Osteocyte (in vitro differentiated cells): ENCODE measurements at regions not wholly inside any gene's neighbourhood (a gene's known extent, or its start where the extent isn't known, plus 50 kb on each side); places are given as distances from the start of the nearest gene placed in this dataset.
"Not testable (repeated sequence)": the region's sequence is repeated elsewhere in the genome, so short reads cannot be mapped to it uniquely, and the experiment has no call there.

Experiments used
- DNase-seq: peaks from one replicate; pipeline ENCODE4 v3.0.0; 2021; ENCODE audit warnings: mixed read lengths; ENCODE audit not compliant: unreplicated experiment; ENCODE audit errors: extremely low spot score
- H3K27ac Mint-ChIP-seq: one replicate; pipeline ENCODE4 v1.8.0; 2021; ENCODE audit warnings: mild to moderate bottlenecking, mixed read lengths; ENCODE audit not compliant: unreplicated experiment
- H3K27me3 Mint-ChIP-seq: one replicate; pipeline ENCODE4 v1.8.0; 2021; ENCODE audit warnings: mixed read lengths; ENCODE audit not compliant: unreplicated experiment
- H3K36me3 Mint-ChIP-seq: one replicate; pipeline ENCODE4 v1.8.0; 2021; ENCODE audit warnings: mixed read lengths; ENCODE audit not compliant: unreplicated experiment
- H3K4me1 Mint-ChIP-seq: one replicate; pipeline ENCODE4 v1.8.0; 2021; ENCODE audit warnings: mixed read lengths; ENCODE audit not compliant: unreplicated experiment
- H3K4me3 Mint-ChIP-seq: one replicate; pipeline ENCODE4 v1.8.0; 2021; ENCODE audit warnings: mild to moderate bottlenecking, moderate library complexity, mixed read lengths; ENCODE audit not compliant: unreplicated experiment
- H3K9me3 Mint-ChIP-seq: one replicate; pipeline ENCODE4 v1.8.0; 2021; ENCODE audit warnings: mixed read lengths; ENCODE audit not compliant: unreplicated experiment
- TF ChIP-seq, protein P1 (sequence below): fragments of 200-600 bp; sonication (generic); IDR thresholded peaks from 2 replicates; pipeline ENCODE4 v1.5.0; 2021; ENCODE audit warnings: antibody characterized with exemption, mild to moderate bottlenecking, moderate library complexity

DNA sequence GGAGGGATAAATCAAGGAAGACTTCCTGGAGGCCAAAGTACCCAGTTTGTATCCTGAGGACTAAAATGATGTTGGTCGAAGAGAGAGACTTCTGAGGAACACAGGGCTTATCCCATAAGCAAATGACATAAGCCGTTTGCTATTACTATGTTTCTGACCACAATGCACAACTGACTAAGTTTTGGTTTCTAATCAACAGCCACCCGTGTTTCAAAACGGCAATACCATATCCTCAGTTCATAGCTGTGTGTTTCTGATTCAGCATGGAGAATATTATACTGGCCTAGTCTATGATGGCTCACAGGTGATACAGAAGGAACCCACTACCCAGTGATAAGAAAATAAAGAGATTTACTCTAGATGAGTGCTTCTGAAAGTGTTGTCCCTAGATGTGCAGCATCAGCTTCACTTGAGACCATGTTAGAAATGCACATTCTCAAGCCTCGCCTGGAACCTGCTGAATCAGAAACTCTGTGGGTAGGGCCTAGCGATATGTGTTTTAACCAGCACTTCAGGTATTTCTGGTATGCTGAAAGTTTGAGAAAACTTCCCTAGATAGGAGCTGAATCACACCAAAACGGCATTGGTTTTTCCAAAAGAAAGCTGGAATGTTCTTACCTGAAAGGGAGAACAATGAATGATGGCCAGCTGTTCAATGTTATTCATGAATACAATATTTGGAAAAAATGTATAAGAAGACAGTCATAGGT, 639.7 kb upstream of the NR2F2 start:
- Mint-ChIP-seq H3K4me3 (no peak overlapping the region), H3K4me1 (no peaks in the 10 kb centered on the region), H3K9me3 (peaks cover 31% of the 10 kb centered on the region), H3K36me3 (peaks cover 16% of the 10 kb centered on the region), H3K27ac (no peak overlapping the region), H3K27me3 (no peaks in the 10 kb centered on the region)
- TF ChIP-seq, protein P1, sequence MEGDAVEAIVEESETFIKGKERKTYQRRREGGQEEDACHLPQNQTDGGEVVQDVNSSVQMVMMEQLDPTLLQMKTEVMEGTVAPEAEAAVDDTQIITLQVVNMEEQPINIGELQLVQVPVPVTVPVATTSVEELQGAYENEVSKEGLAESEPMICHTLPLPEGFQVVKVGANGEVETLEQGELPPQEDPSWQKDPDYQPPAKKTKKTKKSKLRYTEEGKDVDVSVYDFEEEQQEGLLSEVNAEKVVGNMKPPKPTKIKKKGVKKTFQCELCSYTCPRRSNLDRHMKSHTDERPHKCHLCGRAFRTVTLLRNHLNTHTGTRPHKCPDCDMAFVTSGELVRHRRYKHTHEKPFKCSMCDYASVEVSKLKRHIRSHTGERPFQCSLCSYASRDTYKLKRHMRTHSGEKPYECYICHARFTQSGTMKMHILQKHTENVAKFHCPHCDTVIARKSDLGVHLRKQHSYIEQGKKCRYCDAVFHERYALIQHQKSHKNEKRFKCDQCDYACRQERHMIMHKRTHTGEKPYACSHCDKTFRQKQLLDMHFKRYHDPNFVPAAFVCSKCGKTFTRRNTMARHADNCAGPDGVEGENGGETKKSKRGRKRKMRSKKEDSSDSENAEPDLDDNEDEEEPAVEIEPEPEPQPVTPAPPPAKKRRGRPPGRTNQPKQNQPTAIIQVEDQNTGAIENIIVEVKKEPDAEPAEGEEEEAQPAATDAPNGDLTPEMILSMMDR = no peak
- no peak for DNase-seq

DNA sequence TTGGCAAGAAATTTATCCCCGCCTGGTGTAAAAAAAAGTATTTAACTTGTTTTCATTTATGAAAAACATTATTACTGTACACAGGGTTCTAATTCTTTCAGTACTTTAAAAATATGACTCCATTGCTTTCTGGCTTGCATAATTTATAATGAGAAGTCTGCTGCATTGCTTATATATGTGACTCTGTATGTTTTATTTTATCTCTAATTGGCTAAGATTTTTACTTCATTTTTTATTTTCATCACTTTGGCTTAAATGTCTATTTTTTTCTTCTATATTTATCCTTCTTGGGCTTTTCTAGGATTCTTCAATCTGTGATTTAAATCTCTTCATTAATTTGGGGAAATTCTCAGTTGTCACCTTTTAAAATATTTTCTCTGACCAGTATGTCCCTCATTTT, 636.6 kb upstream of the NR2F2 start:
- no peaks in the 10 kb centered on the region for H3K27me3 Mint-ChIP-seq
- no peaks in the 10 kb centered on the region for H3K4me1 Mint-ChIP-seq
- H3K9me3 Mint-ChIP-seq = peaks cover 41% of the 10 kb centered on the region
- no peak overlapping the region for H3K4me3 Mint-ChIP-seq
- TF ChIP-seq, protein P1 = no peak
- DNase-seq = no peak
- H3K36me3 Mint-ChIP-seq = peaks cover 16% of the 10 kb centered on the region
- no peak overlapping the region for H3K27ac Mint-ChIP-seq

DNA sequence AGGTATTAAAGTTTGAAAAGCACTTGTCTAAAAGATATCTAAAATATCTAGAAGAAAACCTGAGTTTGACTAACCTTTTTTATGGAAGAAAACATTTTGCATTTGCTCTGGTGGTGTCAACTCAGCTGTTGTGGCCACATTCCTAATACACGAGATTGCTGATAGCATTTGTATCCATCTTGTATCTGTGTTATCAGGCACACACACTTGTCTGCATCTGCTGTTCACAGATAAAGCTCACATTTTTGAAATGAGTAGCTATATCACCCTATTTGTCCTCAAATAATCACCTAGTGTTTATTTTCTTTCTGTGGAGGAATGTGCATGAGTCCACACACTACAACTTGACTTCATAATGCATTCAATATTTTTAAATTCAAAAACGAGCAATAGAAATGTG, 632.3 kb upstream of the NR2F2 start:
- no peak for DNase-seq
- H3K27me3 Mint-ChIP-seq = no peaks in the 10 kb centered on the region
- H3K4me3 Mint-ChIP-seq = no peak overlapping the region
- H3K4me1 Mint-ChIP-seq = no peaks in the 10 kb centered on the region
- peaks cover 31% of the 10 kb centered on the region for H3K36me3 Mint-ChIP-seq
- H3K27ac Mint-ChIP-seq = no peak overlapping the region
- TF ChIP-seq, protein P1 = no peak
- H3K9me3 Mint-ChIP-seq = peaks cover 60% of the 10 kb centered on the region

DNA sequence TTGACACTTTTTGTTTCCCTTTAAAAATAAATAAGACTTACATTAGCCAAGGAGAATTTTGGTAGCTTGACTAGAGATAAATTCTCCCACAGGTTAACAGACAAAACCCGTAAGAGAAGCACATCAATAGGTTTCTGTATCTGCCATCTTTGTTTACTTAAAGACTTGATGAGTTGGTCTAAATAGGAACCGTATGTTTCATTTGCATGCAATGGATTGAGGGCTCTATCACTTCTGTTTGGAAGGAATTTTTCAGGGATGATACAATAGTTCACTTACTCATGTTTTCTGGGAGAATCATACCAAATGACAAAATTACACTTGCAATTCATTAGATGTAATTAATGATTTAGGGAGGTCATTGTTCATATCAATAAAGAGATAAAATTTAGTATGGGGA, 631.5 kb upstream of the NR2F2 start:
- no peak for DNase-seq
- Mint-ChIP-seq H3K27ac (no peak overlapping the region), H3K27me3 (no peaks in the 10 kb centered on the region), H3K9me3 (peaks cover 58% of the 10 kb centered on the region), H3K36me3 (peaks cover 26% of the 10 kb centered on the region), H3K4me1 (no peaks in the 10 kb centered on the region), H3K4me3 (no peak overlapping the region)
- TF ChIP-seq, protein P1 = no peak

DNA sequence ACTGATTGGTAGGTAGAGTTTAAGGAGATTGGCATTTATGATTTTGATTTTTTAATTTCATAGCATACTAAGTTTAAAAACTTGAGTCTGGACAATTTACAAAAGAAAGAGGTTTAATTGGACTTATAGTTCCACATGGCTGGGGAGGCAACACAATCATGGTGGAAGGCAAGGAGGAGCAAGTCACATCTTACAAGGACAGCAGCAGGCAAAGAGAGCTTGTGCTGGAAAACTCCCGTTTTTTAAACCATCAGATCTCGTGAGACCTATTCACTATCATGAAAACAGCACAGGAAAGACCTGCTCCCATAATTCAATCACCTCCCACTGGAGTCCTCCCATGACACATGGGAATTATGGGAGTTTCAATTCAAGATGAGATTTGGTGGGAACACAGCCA, 630.9 kb upstream of the NR2F2 start:
- H3K27ac Mint-ChIP-seq = no peak overlapping the region
- H3K36me3 Mint-ChIP-seq = peaks cover 22% of the 10 kb centered on the region

DNA sequence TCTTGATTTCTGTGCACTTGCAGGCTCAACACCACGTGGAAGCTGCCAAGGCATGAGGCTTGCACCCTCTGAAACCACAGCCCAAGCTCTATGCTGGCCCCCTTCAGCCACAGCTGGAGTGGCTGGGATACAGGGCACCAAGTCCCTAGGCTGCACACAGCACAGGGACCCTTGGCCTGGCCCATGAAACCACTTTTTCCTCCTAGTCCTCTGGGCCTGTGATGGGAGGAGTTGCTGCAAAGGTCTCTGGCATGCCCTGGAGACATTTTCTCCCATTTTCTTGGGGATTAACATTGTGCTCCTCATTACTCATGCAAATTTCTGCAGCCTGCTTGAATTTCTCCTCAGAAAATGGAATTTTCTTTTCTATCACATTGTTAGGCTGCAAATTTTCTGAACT, 629.8 kb upstream of the NR2F2 start:
- peaks cover 53% of the 10 kb centered on the region for H3K9me3 Mint-ChIP-seq
- H3K4me1 Mint-ChIP-seq, H3K27ac Mint-ChIP-seq, H3K27me3 Mint-ChIP-seq, H3K4me3 Mint-ChIP-seq, DNase-seq: not testable (repeated sequence)
- H3K36me3 Mint-ChIP-seq = peaks cover 22% of the 10 kb centered on the region

More for the DNA sequence above, 630.9 kb upstream of the NR2F2 start:
- TF ChIP-seq, protein P1 = no peak
- H3K4me1 Mint-ChIP-seq = no peaks in the 10 kb centered on the region
- H3K4me3 Mint-ChIP-seq = no peak overlapping the region
- no peaks in the 10 kb centered on the region for H3K27me3 Mint-ChIP-seq
- DNase-seq = no peak
- peaks cover 58% of the 10 kb centered on the region for H3K9me3 Mint-ChIP-seq
